ENCODE measurements at regions not wholly inside any gene's neighbourhood (a gene's known extent, or its start where the extent isn't known, plus 50 kb on each side); places are given as distances from the start of the nearest gene placed in this dataset.
"Not testable (repeated sequence)": the region's sequence is repeated elsewhere in the genome, so short reads cannot be mapped to it uniquely, and the experiment has no call there.

GRCh38 chr3:72031581-72031980 is 246.6 kb upstream of the PROK2 start:
- DNase-seq (ENCODE audit: low spot score) (no peak), ATAC-seq (no peak)
- no peak overlapping the region for H3K4me3 Mint-ChIP-seq
- H3K9me3 Mint-ChIP-seq, result peaks cover 2% of the 10 kb centered on the region; the same call in 1 of the 3 replicates
- TF ChIP-seq, protein P1, sequence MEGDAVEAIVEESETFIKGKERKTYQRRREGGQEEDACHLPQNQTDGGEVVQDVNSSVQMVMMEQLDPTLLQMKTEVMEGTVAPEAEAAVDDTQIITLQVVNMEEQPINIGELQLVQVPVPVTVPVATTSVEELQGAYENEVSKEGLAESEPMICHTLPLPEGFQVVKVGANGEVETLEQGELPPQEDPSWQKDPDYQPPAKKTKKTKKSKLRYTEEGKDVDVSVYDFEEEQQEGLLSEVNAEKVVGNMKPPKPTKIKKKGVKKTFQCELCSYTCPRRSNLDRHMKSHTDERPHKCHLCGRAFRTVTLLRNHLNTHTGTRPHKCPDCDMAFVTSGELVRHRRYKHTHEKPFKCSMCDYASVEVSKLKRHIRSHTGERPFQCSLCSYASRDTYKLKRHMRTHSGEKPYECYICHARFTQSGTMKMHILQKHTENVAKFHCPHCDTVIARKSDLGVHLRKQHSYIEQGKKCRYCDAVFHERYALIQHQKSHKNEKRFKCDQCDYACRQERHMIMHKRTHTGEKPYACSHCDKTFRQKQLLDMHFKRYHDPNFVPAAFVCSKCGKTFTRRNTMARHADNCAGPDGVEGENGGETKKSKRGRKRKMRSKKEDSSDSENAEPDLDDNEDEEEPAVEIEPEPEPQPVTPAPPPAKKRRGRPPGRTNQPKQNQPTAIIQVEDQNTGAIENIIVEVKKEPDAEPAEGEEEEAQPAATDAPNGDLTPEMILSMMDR (conservative IDR thresholded peaks at IDR 0.05; ENCODE audit: low read depth in 2 of 2), result 0 out of 4 replicates have a peak, but pooled peaks of 1 of the 2 experiments have one; percentile 8
- TF ChIP-seq ZNF114 (CRISPR knock-in tag; IDR thresholded peaks at IDR 0.05), result no peak
- H3K9me2 ChIP-seq (ENCODE audit: insufficient read depth), result peaks cover 6% of the 10 kb centered on the region; the same call in 1 of the 2 replicates
- H2AFZ ChIP-seq, result no peak overlapping the region
- H3K36me3 Mint-ChIP-seq (ENCODE audit: low read depth), result no peaks in the 10 kb centered on the region
- no peak overlapping the region for H3K27ac Mint-ChIP-seq
- H3K27me3 ChIP-seq (ENCODE audit: insufficient read depth), result no peaks in the 10 kb centered on the region
- H3K4me1 Mint-ChIP-seq, result peaks cover 18% of the 10 kb centered on the region
- H3K4me3 ChIP-seq, result no peak overlapping the region
- H3K27ac ChIP-seq (ENCODE audit: low read depth), result no peak overlapping the region
- no peaks in the 10 kb centered on the region for H4K20me1 ChIP-seq (replicated peaks; ENCODE audit: insufficient read depth)
- H3K4me1 ChIP-seq (ENCODE audit: insufficient read depth), result peaks cover 40% of the 10 kb centered on the region
- H3K27me3 Mint-ChIP-seq (ENCODE audit: insufficient read depth, low read depth, poor library complexity), result peaks cover 2% of the 10 kb centered on the region
- H3K79me2 ChIP-seq (replicated peaks; ENCODE audit: insufficient read depth), result no peaks in the 10 kb centered on the region
- no peaks in the 10 kb centered on the region for H3F3A ChIP-seq (replicated peaks; ENCODE audit: low read depth)
- H3K4me2 ChIP-seq, result no peak overlapping the region
- H3K36me3 ChIP-seq (ENCODE audit: insufficient read depth), result no peaks in the 10 kb centered on the region

DNA sequence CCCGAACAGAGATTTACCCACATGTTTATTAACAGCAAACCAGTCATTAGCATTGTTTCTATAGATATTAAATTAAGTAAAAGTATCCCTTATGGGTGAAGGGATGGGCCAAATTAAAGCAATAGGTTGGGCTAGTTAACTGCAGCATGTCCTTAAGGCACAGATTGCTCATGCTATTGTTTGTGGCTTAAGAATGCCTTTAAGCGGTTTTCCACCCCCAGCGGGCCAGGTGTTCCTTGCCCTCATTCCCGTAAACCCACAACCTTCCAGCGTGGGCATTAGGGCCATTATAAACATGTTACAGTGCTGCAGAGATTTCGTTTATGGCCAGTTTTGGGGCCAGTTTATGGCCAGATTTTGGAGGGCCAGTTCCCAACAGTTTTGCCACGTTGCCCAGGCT is 245.3 kb upstream of the PROK2 start:
- H3K4me3 ChIP-seq; H3K36me3 Mint-ChIP-seq (ENCODE audit: low read depth); H3K4me2 ChIP-seq; H3K36me3 ChIP-seq (ENCODE audit: insufficient read depth); ATAC-seq; H2AFZ ChIP-seq; H3F3A ChIP-seq (replicated peaks; ENCODE audit: low read depth); H3K27me3 Mint-ChIP-seq (ENCODE audit: insufficient read depth, low read depth, poor library complexity); H3K27ac ChIP-seq (ENCODE audit: low read depth); DNase-seq (ENCODE audit: low spot score); H4K20me1 ChIP-seq (replicated peaks; ENCODE audit: insufficient read depth); H3K27me3 ChIP-seq (ENCODE audit: insufficient read depth); H3K9me2 ChIP-seq (ENCODE audit: insufficient read depth); H3K4me3 Mint-ChIP-seq; H3K27ac Mint-ChIP-seq; H3K79me2 ChIP-seq (replicated peaks; ENCODE audit: insufficient read depth); H3K9me3 Mint-ChIP-seq: not testable (repeated sequence)
- H3K4me1 ChIP-seq (ENCODE audit: insufficient read depth), result peaks cover 40% of the 10 kb centered on the region
- peaks cover 18% of the 10 kb centered on the region for H3K4me1 Mint-ChIP-seq

GRCh38 chr3:72028726-72029125 is 243.8 kb upstream of the PROK2 start:
- peaks cover 18% of the 10 kb centered on the region for H3K4me1 Mint-ChIP-seq
- H3K27me3 Mint-ChIP-seq (ENCODE audit: insufficient read depth, low read depth, poor library complexity); H3K36me3 Mint-ChIP-seq (ENCODE audit: low read depth); H3K9me3 Mint-ChIP-seq; H3K27ac Mint-ChIP-seq; H3F3A ChIP-seq (replicated peaks; ENCODE audit: low read depth); H3K36me3 ChIP-seq (ENCODE audit: insufficient read depth); H4K20me1 ChIP-seq (replicated peaks; ENCODE audit: insufficient read depth); H3K79me2 ChIP-seq (replicated peaks; ENCODE audit: insufficient read depth); H3K27me3 ChIP-seq (ENCODE audit: insufficient read depth); H3K9me2 ChIP-seq (ENCODE audit: insufficient read depth); H2AFZ ChIP-seq: not testable (repeated sequence)
- H3K4me3 Mint-ChIP-seq, result peak overlapping the region; percentile 68
- peak overlapping the region; percentile 50; the same call in 1 of the 2 replicates for H3K4me2 ChIP-seq
- peak overlapping the region; percentile 88 for H3K27ac ChIP-seq (ENCODE audit: low read depth)
- H3K4me3 ChIP-seq, result peak overlapping the region; percentile 26; the same call in 1 of the 2 replicates
- DNase-seq (ENCODE audit: low spot score) (peak; percentile 93), ATAC-seq (peak; percentile 100)
- H3K4me1 ChIP-seq (ENCODE audit: insufficient read depth), result peaks cover 36% of the 10 kb centered on the region
- TF ChIP-seq POLR2AphosphoS5 (IDR thresholded peaks at IDR 0.05; ENCODE audit: low read depth), result peak; percentile 67
- peak; percentile 12; the same call in 1 of the 2 replicates for TF ChIP-seq ZNF462 (CRISPR knock-in tag; IDR thresholded peaks at IDR 0.05)

DNA sequence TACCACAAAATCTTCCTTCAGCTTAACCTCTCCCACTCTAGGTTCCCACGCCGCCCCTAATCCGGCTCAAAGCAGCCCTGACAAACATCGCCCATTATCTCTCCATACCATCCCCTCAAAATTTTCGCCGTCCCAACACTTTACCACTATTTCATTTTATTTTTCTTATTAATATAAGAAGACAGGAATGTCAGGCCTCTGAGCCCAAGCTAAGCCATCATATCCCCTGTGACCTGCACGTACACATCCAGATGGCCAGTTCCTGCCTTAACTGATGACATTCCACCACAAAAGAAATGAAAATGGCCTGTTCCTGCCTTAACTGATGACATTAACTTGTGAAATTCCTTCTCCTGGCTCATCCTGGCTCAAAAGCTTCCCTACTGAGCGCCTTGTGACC is 243.4 kb upstream of the PROK2 start:
- H3K4me3 ChIP-seq, result peak overlapping the region; percentile 26; the same call in 1 of the 2 replicates
- not testable (repeated sequence) for H3K79me2 ChIP-seq (replicated peaks; ENCODE audit: insufficient read depth); H3K9me2 ChIP-seq (ENCODE audit: insufficient read depth); H3K9me3 Mint-ChIP-seq; H3K27me3 Mint-ChIP-seq (ENCODE audit: insufficient read depth, low read depth, poor library complexity); H3F3A ChIP-seq (replicated peaks; ENCODE audit: low read depth); H4K20me1 ChIP-seq (replicated peaks; ENCODE audit: insufficient read depth); H3K27me3 ChIP-seq (ENCODE audit: insufficient read depth); H3K36me3 ChIP-seq (ENCODE audit: insufficient read depth); H2AFZ ChIP-seq; H3K27ac Mint-ChIP-seq; H3K36me3 Mint-ChIP-seq (ENCODE audit: low read depth); DNase-seq (ENCODE audit: low spot score)
- H3K4me1 ChIP-seq (ENCODE audit: insufficient read depth), result peaks cover 32% of the 10 kb centered on the region
- H3K4me3 Mint-ChIP-seq, result peak overlapping the region; percentile 68
- peaks cover 18% of the 10 kb centered on the region for H3K4me1 Mint-ChIP-seq
- peak; percentile 32 for ATAC-seq
- peak overlapping the region; percentile 88 for H3K27ac ChIP-seq (ENCODE audit: low read depth)
- H3K4me2 ChIP-seq, result peak overlapping the region; percentile 50; the same call in 1 of the 2 replicates
